Neuron (in vitro differentiated cells): ENCODE measurements at regions not wholly inside any gene's neighbourhood (a gene's known extent, or its start where the extent isn't known, plus 50 kb on each side); places are given as distances from the start of the nearest gene placed in this dataset.

Experiments used
- H2AFZ ChIP-seq: one replicate; pipeline ENCODE4 v1.6.1; 2013; ENCODE audit warnings: low read depth, mild to moderate bottlenecking, inconsistent platforms, low read length, moderate library complexity
- H3K27me3 ChIP-seq: one replicate; pipeline ENCODE4 v1.6.1; 2013; ENCODE audit warnings: low read length; ENCODE audit not compliant: insufficient read depth
- H3K36me3 ChIP-seq: one replicate; pipeline ENCODE4 v1.6.1; 2013; ENCODE audit warnings: low read length; ENCODE audit not compliant: insufficient read depth
- H3K4me1 ChIP-seq: one replicate; pipeline ENCODE4 v1.6.1; 2013; ENCODE audit warnings: low read length; ENCODE audit not compliant: insufficient read depth
- H3K4me3 ChIP-seq: 2 replicates; pipeline ENCODE4 v1.5.1; 2013; ENCODE audit warnings: mild to moderate bottlenecking, low read length, moderate library complexity
- H3K9me3 ChIP-seq: one replicate; pipeline ENCODE4 v1.6.1; 2013; ENCODE audit warnings: low read length

DNA sequence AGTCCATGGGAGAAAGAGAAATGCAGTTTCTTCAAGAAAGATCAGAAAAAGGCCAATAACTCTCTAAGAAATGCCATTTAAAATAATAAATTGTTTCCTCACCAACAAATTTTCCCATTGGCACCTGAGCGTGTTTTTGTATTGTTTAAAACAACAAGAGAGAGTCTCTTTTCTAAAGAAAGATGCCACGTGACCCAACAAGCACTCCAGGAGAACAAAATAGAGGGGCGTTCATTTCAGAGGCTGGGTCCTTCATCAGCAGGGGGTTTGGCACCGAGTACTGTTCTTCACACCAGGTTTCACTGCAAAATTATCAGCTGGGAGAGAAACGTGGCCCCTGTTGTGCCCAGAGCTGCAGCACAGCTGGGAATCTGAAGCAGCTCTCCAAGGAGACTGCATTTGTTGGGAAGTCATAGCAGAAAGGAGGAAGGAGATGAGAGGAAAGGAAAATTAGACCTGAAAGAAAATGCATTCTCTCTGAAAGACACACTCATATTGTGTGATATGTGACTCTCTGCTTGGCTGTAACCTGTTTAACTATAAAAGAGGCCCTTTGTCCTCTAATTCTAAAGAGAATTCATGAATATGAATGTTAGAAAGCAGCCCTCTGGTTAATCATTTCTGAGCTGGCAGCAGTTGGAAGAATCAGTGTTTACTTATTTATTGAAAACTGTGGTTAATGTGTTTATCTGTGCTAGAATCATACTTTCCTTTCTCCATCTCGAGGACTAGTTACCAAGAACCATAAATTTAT is 205.3 kb upstream of the CDH20 start:
- Histone ChIP-seq H3K4me3 (peak overlapping the region; percentile 4), H3K9me3 (no peaks in the 10 kb centered on the region), H3K27me3 (no peaks in the 10 kb centered on the region), H3K36me3 (no peaks in the 10 kb centered on the region), H2AFZ (peak overlapping the region; percentile 70), H3K4me1 (peaks cover 22% of the 10 kb centered on the region)

DNA sequence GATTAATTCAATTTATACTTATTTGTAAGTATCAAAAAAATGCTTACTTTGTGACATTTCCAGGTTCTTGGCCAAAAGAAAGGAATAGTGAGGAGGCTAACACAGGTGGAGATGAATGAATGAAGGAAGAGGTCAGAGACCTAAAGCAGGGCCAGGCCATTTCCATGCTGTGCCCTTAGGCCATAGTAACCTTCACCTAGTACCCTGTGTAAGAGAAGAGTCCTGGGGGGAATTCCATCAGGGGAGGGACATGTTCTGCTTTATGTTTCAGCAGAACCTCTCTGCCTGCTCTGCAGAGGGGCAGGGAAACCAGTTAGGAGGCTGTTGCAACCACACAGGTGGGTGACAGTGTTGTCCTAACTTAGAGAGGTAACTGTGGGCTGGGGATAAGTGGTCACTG is 204.2 kb upstream of the CDH20 start:
- Histone ChIP-seq H3K4me1 (peaks cover 22% of the 10 kb centered on the region), H3K36me3 (no peaks in the 10 kb centered on the region)

DNA sequence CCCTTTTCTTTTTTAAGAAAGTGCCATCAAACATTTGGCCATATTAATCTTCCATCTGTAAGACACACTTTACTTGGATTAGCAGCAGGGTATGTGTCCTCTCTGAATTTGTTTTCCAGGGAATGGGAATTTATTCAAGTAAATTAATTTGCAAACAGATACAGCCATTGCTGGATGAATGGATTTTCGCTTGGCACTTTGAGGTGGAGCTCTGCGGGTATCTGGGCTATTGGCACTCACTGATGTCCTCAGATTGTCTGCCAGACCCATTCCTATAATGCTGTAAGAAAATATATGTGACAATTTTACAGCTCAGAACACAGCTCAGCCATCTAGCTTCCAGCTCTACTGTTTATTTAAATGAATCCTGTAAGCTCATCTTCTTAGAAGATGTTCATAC is 201.2 kb upstream of the CDH20 start:
- H3K4me3 ChIP-seq, result no peak overlapping the region

More for the DNA sequence above, 204.2 kb upstream of the CDH20 start:
- Histone ChIP-seq H2AFZ (peak overlapping the region; percentile 70), H3K9me3 (no peaks in the 10 kb centered on the region), H3K27me3 (no peaks in the 10 kb centered on the region), H3K4me3 (no peak overlapping the region)

DNA sequence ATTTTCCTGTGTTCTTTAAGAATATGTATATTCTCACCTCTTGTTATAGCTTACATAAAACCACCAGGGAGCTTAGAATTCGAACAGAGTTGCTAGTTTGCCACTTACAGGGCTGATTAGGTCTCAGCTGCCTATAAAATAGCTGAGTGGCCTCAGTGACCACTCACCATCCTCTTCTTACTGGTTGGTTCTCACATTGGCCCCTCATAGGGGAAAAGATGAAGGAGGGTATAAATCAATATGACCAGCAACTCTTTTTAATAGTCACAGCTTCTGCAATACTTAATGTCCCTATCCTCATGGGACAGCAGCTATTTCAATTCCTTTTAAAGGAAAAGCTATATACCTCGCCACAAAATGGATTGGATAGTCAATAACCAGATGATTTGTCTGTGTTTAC is 199.4 kb upstream of the CDH20 start:
- no peaks in the 10 kb centered on the region for H3K36me3 ChIP-seq
- no peaks in the 10 kb centered on the region for H3K9me3 ChIP-seq
- peaks cover 7% of the 10 kb centered on the region for H3K4me1 ChIP-seq
- H3K4me3 ChIP-seq, result no peak overlapping the region
- no peaks in the 10 kb centered on the region for H3K27me3 ChIP-seq
- H2AFZ ChIP-seq, result no peak overlapping the region

More for the DNA sequence above, 201.2 kb upstream of the CDH20 start:
- Histone ChIP-seq H3K27me3 (no peaks in the 10 kb centered on the region), H3K4me1 (peaks cover 24% of the 10 kb centered on the region), H3K9me3 (no peaks in the 10 kb centered on the region), H2AFZ (no peak overlapping the region), H3K36me3 (no peaks in the 10 kb centered on the region)

DNA sequence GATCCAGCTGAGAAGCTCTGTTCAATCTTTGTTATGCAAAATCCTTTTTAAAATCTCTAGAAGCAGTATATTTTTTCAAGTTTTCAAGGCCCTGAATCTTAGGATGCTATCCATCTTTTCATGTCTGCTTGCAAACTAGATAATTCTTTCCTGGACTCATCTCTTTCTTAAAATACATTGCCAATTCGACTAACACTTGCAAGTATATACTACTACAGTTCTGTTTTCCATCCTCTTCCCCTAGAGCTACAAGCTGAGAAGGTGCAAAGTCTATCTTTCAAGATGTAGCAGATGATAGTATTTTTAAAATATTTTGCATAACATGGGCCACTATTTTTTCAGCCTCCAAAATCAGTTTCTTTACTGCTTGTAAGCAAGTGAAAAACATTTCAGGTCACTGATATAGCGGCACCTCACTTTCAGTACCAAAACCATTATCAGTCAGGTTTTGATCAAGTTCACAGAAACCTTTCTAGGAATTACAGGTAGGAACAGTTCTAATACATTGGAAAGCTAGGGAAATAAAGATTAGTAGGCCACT is 196.4 kb upstream of the CDH20 start:
- Histone ChIP-seq H3K36me3 (no peaks in the 10 kb centered on the region), H3K9me3 (no peaks in the 10 kb centered on the region), H3K27me3 (no peaks in the 10 kb centered on the region), H3K4me1 (peaks cover 3% of the 10 kb centered on the region), H2AFZ (no peak overlapping the region), H3K4me3 (no peak overlapping the region)

DNA sequence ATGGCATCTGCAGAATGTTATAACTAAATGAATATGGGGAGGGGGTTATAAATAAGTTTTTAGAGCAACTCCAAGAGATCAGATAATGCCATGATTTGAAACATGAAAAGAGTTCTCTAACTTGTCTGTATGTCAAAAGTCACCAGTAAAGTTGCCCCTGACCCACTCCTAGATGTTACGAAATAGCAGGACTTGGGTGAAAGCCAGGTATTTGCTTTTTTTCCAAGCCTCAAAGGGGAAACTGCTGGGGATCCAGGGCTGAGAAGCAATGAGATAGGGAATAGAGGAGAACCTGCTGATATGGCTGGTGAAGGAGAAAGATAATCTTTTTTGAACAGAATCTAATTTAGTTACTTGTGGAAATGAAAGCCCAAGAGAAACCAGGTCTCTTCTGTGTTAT is 191.5 kb upstream of the CDH20 start:
- Histone ChIP-seq H3K27me3 (no peaks in the 10 kb centered on the region), H3K4me3 (no peak overlapping the region), H3K36me3 (no peaks in the 10 kb centered on the region), H2AFZ (no peak overlapping the region), H3K4me1 (no peaks in the 10 kb centered on the region), H3K9me3 (no peaks in the 10 kb centered on the region)

DNA sequence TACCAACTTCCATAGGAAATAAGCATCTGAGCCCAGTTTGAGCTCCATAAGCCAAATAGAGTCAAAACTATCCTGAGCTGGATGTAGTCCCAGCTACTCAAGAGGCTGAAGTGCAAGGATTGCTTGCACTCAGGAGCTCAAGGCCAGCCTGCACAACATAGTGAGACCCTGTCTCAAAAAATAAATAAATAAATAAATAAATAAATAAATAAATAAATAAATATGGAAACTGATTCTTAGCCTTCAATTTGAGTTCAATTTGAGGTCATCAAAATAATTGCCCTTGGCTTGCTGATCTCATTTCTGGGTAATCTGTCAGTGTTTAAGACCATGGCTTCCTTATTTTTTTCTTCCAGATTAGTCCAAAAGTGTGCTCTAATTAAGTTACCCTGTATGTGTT is 184.9 kb upstream of the CDH20 start:
- Histone ChIP-seq H2AFZ (no peak overlapping the region), H3K36me3 (no peaks in the 10 kb centered on the region), H3K4me1 (no peaks in the 10 kb centered on the region), H3K27me3 (no peaks in the 10 kb centered on the region), H3K4me3 (no peak overlapping the region), H3K9me3 (no peaks in the 10 kb centered on the region)

DNA sequence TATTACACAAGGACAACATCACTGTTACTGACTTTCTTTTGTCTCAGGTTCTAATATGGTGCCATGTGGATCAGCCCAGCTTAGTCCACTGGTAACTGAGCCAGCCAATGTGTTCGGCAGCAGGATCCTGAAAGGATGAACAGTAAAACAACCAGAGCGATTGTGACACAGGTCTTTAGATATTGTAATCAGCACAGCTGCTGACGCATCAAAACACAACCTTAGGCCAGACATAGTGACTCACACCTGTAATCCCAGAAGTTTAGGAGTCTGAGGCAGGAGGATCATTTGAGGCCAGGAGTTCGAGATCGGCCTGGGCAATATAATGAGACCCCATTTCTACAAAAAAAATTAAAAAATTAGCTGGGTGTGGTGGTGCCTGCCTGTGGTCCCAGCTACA is 183.4 kb upstream of the CDH20 start:
- no peak overlapping the region for H3K4me3 ChIP-seq
- H3K9me3 ChIP-seq, result no peaks in the 10 kb centered on the region
- no peaks in the 10 kb centered on the region for H3K4me1 ChIP-seq
- H3K27me3 ChIP-seq, result no peaks in the 10 kb centered on the region
- H2AFZ ChIP-seq, result no peak overlapping the region
- no peaks in the 10 kb centered on the region for H3K36me3 ChIP-seq

DNA sequence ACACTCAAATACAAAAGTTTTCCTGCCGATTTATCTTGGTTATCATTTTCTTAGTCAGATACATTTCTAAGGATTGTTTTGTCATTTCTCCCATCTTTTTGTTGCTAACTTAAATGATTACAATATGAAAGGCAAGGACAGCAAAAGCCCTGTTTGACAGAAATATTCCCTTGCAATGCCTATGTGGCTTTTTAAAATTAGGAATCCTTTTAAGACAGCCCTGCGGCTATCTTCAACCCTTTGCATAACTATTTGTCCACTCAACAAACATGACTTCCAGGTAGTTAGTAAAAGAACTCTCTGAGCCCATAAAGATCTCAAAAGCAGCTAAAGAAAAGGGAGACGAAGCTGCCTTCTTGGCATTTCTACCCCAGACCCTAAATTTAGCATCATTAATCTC is 179.7 kb upstream of the CDH20 start:
- no peak overlapping the region for H3K4me3 ChIP-seq
- H3K9me3 ChIP-seq, result no peaks in the 10 kb centered on the region
- no peaks in the 10 kb centered on the region for H3K27me3 ChIP-seq
- no peaks in the 10 kb centered on the region for H3K4me1 ChIP-seq
- no peaks in the 10 kb centered on the region for H3K36me3 ChIP-seq
- no peak overlapping the region for H2AFZ ChIP-seq

DNA sequence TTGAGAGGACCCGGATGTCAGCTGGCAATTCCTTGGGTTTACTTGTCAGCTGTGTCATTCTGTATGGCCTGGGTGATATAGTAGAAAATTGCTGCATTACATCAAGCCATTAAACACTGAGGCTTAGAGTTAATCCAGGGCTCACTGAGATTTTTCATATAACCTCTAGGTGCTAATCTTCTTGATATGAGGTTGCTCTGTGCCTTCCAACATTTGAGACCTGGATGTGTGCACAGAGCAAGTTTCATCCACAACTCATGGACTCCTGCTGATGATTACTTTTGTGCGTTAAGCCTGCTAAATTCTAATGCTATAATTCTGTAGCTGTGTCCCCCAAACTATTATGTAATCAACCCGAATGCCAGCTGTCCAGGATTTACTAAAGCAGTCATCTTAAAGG is 178.4 kb upstream of the CDH20 start:
- H3K9me3 ChIP-seq, result no peaks in the 10 kb centered on the region
- no peaks in the 10 kb centered on the region for H3K4me1 ChIP-seq
- H2AFZ ChIP-seq, result no peak overlapping the region
- no peaks in the 10 kb centered on the region for H3K36me3 ChIP-seq
- H3K4me3 ChIP-seq, result no peak overlapping the region
- H3K27me3 ChIP-seq, result no peaks in the 10 kb centered on the region

DNA sequence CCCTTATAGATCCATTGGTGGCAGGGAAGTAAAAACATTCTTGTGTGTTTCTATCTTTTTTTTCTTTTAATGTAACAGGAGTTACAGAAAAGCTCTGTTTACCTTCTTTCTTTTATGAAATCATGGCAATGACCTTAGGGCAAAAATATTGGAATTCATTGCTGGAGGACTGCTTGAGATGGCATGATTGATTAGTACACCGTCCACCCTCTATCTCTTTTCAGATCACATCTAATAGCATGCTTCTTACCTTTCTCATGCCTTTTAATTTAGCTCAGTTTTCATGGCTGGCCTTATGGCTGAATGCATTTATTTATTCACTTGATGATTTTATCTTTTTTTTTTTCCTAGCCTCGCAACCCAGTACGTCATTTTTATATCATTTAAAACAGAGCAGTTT is 177.6 kb upstream of the CDH20 start:
- no peak overlapping the region for H3K4me3 ChIP-seq
- H3K9me3 ChIP-seq, result no peaks in the 10 kb centered on the region
- no peaks in the 10 kb centered on the region for H3K4me1 ChIP-seq
- H3K27me3 ChIP-seq, result no peaks in the 10 kb centered on the region
- H2AFZ ChIP-seq, result no peak overlapping the region
- H3K36me3 ChIP-seq, result no peaks in the 10 kb centered on the region

DNA sequence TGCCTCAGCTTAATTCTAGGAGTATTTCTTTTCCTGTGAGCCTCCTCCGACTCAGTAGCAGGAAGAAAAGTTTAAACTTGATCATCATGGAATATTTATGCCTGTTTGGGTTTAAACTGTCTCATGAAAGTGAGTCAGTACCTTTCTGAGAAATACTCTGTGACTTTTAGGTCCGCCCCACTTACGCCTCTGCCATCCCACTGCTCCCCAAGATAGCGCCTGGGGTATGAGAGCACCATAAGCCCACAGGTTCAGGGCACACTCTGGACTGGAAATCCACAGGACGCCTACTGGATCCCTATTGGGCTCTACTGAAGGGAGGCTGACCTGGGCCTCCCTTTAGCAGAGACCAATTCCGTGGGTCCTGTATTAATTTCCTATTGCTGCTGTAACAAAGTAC is 175.8 kb upstream of the CDH20 start:
- no peaks in the 10 kb centered on the region for H3K4me1 ChIP-seq
- H2AFZ ChIP-seq, result no peak overlapping the region
- H3K9me3 ChIP-seq, result no peaks in the 10 kb centered on the region
- no peak overlapping the region for H3K4me3 ChIP-seq
- no peaks in the 10 kb centered on the region for H3K27me3 ChIP-seq
- no peaks in the 10 kb centered on the region for H3K36me3 ChIP-seq

DNA sequence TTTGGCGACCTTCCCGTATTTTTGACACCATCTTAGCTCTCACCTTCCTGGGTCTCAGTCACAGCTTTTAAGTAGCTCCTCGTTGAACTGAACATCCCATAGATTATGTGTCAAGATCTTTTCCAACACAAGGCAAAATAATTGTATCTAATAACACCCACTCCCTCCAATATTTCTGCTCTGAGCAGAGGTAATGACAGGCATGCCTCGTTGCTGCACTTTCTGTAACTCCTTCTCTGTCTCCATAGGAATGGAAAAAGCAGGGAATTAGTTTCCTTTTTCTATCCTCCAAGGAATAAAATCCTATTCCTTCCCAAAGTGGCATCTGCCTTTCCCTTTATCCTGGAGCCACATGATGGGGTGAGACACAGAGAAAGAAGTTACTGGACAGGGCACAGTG is 174.0 kb upstream of the CDH20 start:
- H3K4me1 ChIP-seq, result no peaks in the 10 kb centered on the region
- no peaks in the 10 kb centered on the region for H3K9me3 ChIP-seq
- no peaks in the 10 kb centered on the region for H3K27me3 ChIP-seq
- H3K4me3 ChIP-seq, result no peak overlapping the region
- no peak overlapping the region for H2AFZ ChIP-seq
- no peaks in the 10 kb centered on the region for H3K36me3 ChIP-seq

DNA sequence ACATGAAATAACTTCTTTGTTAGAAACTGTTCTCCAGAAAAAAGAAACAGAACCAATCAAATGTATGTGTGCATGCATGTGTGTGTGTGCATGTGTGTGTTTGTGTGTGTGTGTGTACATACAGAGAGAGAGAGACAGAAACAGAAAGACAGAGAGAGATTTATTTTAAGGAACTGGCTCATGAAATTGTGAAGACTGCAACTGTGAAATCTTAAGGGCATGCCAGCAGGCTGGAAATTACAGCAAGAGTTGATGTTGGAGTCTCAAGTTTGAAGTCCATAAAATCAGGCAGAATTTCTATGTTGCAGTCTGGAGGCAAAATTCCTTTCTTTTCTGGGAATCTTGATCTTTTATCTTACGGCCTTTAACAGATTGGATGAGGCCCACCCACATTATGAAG is 168.9 kb upstream of the CDH20 start:
- H3K36me3 ChIP-seq, result no peaks in the 10 kb centered on the region
- no peaks in the 10 kb centered on the region for H3K4me1 ChIP-seq
- no peak overlapping the region for H2AFZ ChIP-seq
- no peaks in the 10 kb centered on the region for H3K9me3 ChIP-seq
- H3K27me3 ChIP-seq, result no peaks in the 10 kb centered on the region
- H3K4me3 ChIP-seq, result no peak overlapping the region
